H7 (cell line): ENCODE measurements at regions not wholly inside any gene's neighbourhood (a gene's known extent, or its start where the extent isn't known, plus 50 kb on each side); places are given as distances from the start of the nearest gene placed in this dataset.
A peak's percentile ranks its signal among the peaks of the same experiment; 100 is the strongest.

Experiments
- DNase-seq: peaks from one replicate; pipeline ENCODE4 v3.0.0; 2012
- H3K27me3 ChIP-seq: 2 replicates; pipeline ENCODE4 v1.6.0; 2011; ENCODE audit warnings: mild to moderate bottlenecking, low read length; ENCODE audit not compliant: control insufficient read depth, insufficient read depth
- H3K36me3 ChIP-seq: replicated peaks from 2 replicates; pipeline ENCODE4 v1.5.1; 2011; ENCODE audit warnings: low read length; ENCODE audit not compliant: control insufficient read depth, insufficient read depth
- H3K4me3 ChIP-seq: 2 replicates; pipeline ENCODE4 v1.5.1; 2011; ENCODE audit warnings: low read depth, mild to moderate bottlenecking, control low read depth, low read length, moderate library complexity; ENCODE audit not compliant: insufficient read depth

- DNase-seq: no peak
- Histone ChIP-seq H3K4me3 (no peak overlapping the region), H3K36me3 (no peaks in the 10 kb centered on the region), H3K27me3 (no peaks in the 10 kb centered on the region)
Measured at GRCh38 chr3:144053121-144053520, 81.5 kb downstream of the DIPK2A start.

GRCh38 chr3:144054766-144055165 is 83.1 kb downstream of the DIPK2A start:
- H3K36me3 ChIP-seq: no peaks in the 10 kb centered on the region
- H3K27me3 ChIP-seq: no peaks in the 10 kb centered on the region
- no peak overlapping the region for H3K4me3 ChIP-seq
- no peak for DNase-seq

GRCh38 chr3:144055604-144056003 is 84.0 kb downstream of the DIPK2A start:
- H3K27me3 ChIP-seq: no peaks in the 10 kb centered on the region
- H3K4me3 ChIP-seq: no peak overlapping the region
- no peak for DNase-seq
- no peaks in the 10 kb centered on the region for H3K36me3 ChIP-seq

GRCh38 chr3:144058713-144059112 is 87.1 kb downstream of the DIPK2A start:
- H3K4me3 ChIP-seq: no peak overlapping the region
- H3K27me3 ChIP-seq: no peaks in the 10 kb centered on the region
- DNase-seq: no peak
- H3K36me3 ChIP-seq: no peaks in the 10 kb centered on the region

GRCh38 chr3:144059481-144059880 is 87.9 kb downstream of the DIPK2A start:
- no peak overlapping the region for H3K4me3 ChIP-seq
- no peaks in the 10 kb centered on the region for H3K27me3 ChIP-seq
- H3K36me3 ChIP-seq: no peaks in the 10 kb centered on the region
- DNase-seq: no peak

- DNase-seq: no peak
- Histone ChIP-seq H3K27me3 (no peaks in the 10 kb centered on the region), H3K4me3 (no peak overlapping the region), H3K36me3 (no peaks in the 10 kb centered on the region)
Measured at GRCh38 chr3:144060881-144061280, 89.3 kb downstream of the DIPK2A start.

- no peaks in the 10 kb centered on the region for H3K36me3 ChIP-seq
- no peak overlapping the region for H3K4me3 ChIP-seq
- H3K27me3 ChIP-seq: no peaks in the 10 kb centered on the region
- DNase-seq: no peak
Measured at GRCh38 chr3:144063306-144063705, 91.7 kb downstream of the DIPK2A start.

- H3K4me3 ChIP-seq: no peak overlapping the region
- no peak for DNase-seq
- no peaks in the 10 kb centered on the region for H3K36me3 ChIP-seq
- no peaks in the 10 kb centered on the region for H3K27me3 ChIP-seq
Measured at GRCh38 chr3:144067059-144067458, 95.4 kb downstream of the DIPK2A start.

- H3K4me3 ChIP-seq: no peak overlapping the region
- DNase-seq: no peak
- H3K27me3 ChIP-seq: no peaks in the 10 kb centered on the region
- H3K36me3 ChIP-seq: no peaks in the 10 kb centered on the region
Measured at GRCh38 chr3:144073698-144074097, 102.1 kb downstream of the DIPK2A start.

- Histone ChIP-seq H3K27me3 (no peaks in the 10 kb centered on the region), H3K36me3 (no peaks in the 10 kb centered on the region), H3K4me3 (no peak overlapping the region)
- DNase-seq: no peak
Measured at GRCh38 chr3:144079634-144080033, 108.0 kb downstream of the DIPK2A start.

GRCh38 chr3:144084929-144085328 is 113.3 kb downstream of the DIPK2A start:
- Histone ChIP-seq H3K27me3 (no peaks in the 10 kb centered on the region), H3K4me3 (no peak overlapping the region), H3K36me3 (no peaks in the 10 kb centered on the region)
- DNase-seq: no peak

GRCh38 chr3:144085964-144086363 is 114.3 kb downstream of the DIPK2A start:
- no peaks in the 10 kb centered on the region for H3K36me3 ChIP-seq
- H3K4me3 ChIP-seq: no peak overlapping the region
- DNase-seq: no peak
- no peaks in the 10 kb centered on the region for H3K27me3 ChIP-seq

- no peak for DNase-seq
- Histone ChIP-seq H3K36me3 (no peaks in the 10 kb centered on the region), H3K4me3 (no peak overlapping the region), H3K27me3 (no peaks in the 10 kb centered on the region)
Measured at GRCh38 chr3:144096016-144096415, 124.4 kb downstream of the DIPK2A start.

- H3K36me3 ChIP-seq: no peaks in the 10 kb centered on the region
- DNase-seq: peak; percentile 35
- H3K4me3 ChIP-seq: no peak overlapping the region
- no peaks in the 10 kb centered on the region for H3K27me3 ChIP-seq
Measured at GRCh38 chr3:144097163-144097562, 125.5 kb downstream of the DIPK2A start.

GRCh38 chr3:144098691-144099090 is 127.1 kb downstream of the DIPK2A start:
- DNase-seq: no peak
- Histone ChIP-seq H3K27me3 (no peaks in the 10 kb centered on the region), H3K4me3 (no peak overlapping the region), H3K36me3 (no peaks in the 10 kb centered on the region)

- H3K4me3 ChIP-seq: no peak overlapping the region
- no peaks in the 10 kb centered on the region for H3K27me3 ChIP-seq
- DNase-seq: no peak
- no peaks in the 10 kb centered on the region for H3K36me3 ChIP-seq
Measured at GRCh38 chr3:144102421-144102820, 130.8 kb downstream of the DIPK2A start.
